ENCODE measurements at regions not wholly inside any gene's neighbourhood (a gene's known extent, or its start where the extent isn't known, plus 50 kb on each side); places are given as distances from the start of the nearest gene placed in this dataset.

DNA sequence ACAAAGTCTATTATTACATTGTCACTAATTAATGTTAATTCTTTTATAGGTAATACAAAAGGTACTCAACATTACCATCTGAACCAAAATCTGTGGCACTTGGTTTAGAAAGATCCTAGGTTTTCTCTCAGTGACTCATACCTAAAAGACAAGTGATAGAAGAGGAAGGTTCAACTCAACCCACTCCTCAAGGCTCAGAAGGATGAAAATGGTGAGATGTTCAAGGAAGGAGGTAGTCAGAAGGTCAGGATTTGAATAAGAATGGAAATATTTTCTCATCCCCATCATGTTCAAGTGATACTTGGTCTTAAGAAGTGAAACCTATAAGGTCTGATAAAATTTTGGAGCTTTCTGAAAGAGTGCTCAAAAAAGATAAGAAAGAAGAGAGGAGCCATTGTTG lies 86.4 kb upstream of the FBXO11 start:
- DNase-seq (ENCODE audit: extremely low read depth in 1 of 4, low spot score in 3 of 4) (no peak), FAIRE-seq (no peak), ATAC-seq (no peak)
- intact Hi-C loops (cut with micrococcal nuclease) = no loop called here
- TF ChIP-seq MXI1 (IDR thresholded peaks at IDR 0.05; ENCODE audit: low read depth, low read length) (no peak), MTA2 (IDR thresholded peaks at IDR 0.05; ENCODE audit: low read depth) (no peak)
- H3K36me3 ChIP-seq (ENCODE audit: control insufficient read depth, insufficient read depth, low read length) = no peaks in the 10 kb centered on the region
- POLR2A ChIA-PET = no interaction called here
- peaks cover 6 to 7% of the 10 kb centered on the region in 2 experiments; a peak in 3 of 5 replicates for H3K27me3 ChIP-seq (ENCODE audit: control insufficient read depth in 2 of 2, insufficient read depth in 2 of 2, low read length in 2 of 2)
- no peak overlapping the region for H3K9ac ChIP-seq (ENCODE audit: insufficient read depth in 1 of 2, low read depth in 2 of 2, low read length in 2 of 2)
- no TSS peak for BruUV-seq (replicated peaks)
- H3K27ac ChIP-seq (ENCODE audit: extremely low read depth, low read depth, low read length) = no peak overlapping the region
- H3K79me2 ChIP-seq (ENCODE audit: control insufficient read depth, insufficient read depth, low read length) = no peaks in the 10 kb centered on the region
- CTCF ChIA-PET (ENCODE audit: low intra/inter-chr PET ratio) = no interaction called here
- in situ Hi-C loops (cut with MboI) = no loop called here
- H2AFZ ChIP-seq (ENCODE audit: low read depth, low read length) = no peak overlapping the region
- no peak overlapping the region for H3K4me2 ChIP-seq (ENCODE audit: insufficient read depth, low read length)
- no peaks in the 10 kb centered on the region for H3K9me3 ChIP-seq (replicated peaks; ENCODE audit: control insufficient read depth, insufficient read depth, low read depth, low read length)
- H3K9me1 ChIP-seq (ENCODE audit: control insufficient read depth, insufficient read depth, low read length) = no peaks in the 10 kb centered on the region
- no peaks in the 10 kb centered on the region for H4K20me1 ChIP-seq (replicated peaks; ENCODE audit: control insufficient read depth, insufficient read depth, low read length)
- H3K4me1 ChIP-seq (replicated peaks in 1 of 2; ENCODE audit: control insufficient read depth in 2 of 2, insufficient read depth in 2 of 2, low read length in 2 of 2) = no peaks in the 10 kb centered on the region
- no peak overlapping the region for H3K4me3 ChIP-seq

DNA sequence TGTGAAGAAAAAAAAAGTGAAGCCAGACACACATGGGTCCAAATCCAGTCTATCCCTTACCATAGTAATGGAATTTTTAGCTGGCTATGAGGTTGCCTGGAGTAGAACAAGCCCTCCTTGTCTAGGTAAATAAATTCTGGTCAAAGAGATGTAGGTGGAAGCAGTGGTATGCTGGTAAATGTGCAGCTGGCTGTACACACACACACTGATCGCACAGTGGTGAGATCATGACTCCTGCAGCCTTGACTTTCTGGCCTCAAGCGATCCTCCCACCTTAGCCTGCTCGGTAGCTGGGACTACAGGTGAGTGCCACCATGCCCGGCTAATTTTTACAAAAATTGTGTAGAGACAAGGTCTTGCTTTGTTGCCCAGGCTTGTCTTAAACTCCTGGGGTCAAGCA lies 90.5 kb upstream of the FBXO11 start:
- H3K4me2 ChIP-seq (ENCODE audit: insufficient read depth, low read length) = no peak overlapping the region
- no peak overlapping the region for H3K4me3 ChIP-seq
- 1% methylated on average over 4 of the region's 4 CpGs for WGBS (ENCODE audit: insufficient coverage, low coverage, missing lambda C conversion rate)
- POLR2A ChIA-PET = no interaction called here
- no peak overlapping the region for H2AFZ ChIP-seq (ENCODE audit: low read depth, low read length)
- H3K9ac ChIP-seq (ENCODE audit: insufficient read depth in 1 of 2, low read depth in 2 of 2, low read length in 2 of 2) = no peak overlapping the region
- intact Hi-C loops (cut with micrococcal nuclease) (no loop called here), in situ Hi-C loops (cut with MboI) (no loop called here)
- no peak overlapping the region for H3K27ac ChIP-seq (ENCODE audit: extremely low read depth, low read depth, low read length)
- DNase-seq (ENCODE audit: extremely low read depth in 1 of 4, low spot score in 3 of 4) (no peak), ATAC-seq (no peak), FAIRE-seq (no peak)
- no peaks in the 10 kb centered on the region for H3K36me3 ChIP-seq (ENCODE audit: control insufficient read depth, insufficient read depth, low read length)
- no peaks in the 10 kb centered on the region for H3K9me3 ChIP-seq (replicated peaks; ENCODE audit: control insufficient read depth, insufficient read depth, low read depth, low read length)
- no peaks in the 10 kb centered on the region for H4K20me1 ChIP-seq (replicated peaks; ENCODE audit: control insufficient read depth, insufficient read depth, low read length)
- H3K27me3 ChIP-seq (ENCODE audit: control insufficient read depth in 2 of 2, insufficient read depth in 2 of 2, low read length in 2 of 2) = peaks cover 4 to 7% of the 10 kb centered on the region in 2 experiments; a peak in 3 of 5 replicates
- H3K9me1 ChIP-seq (ENCODE audit: control insufficient read depth, insufficient read depth, low read length) = no peaks in the 10 kb centered on the region
- CTCF ChIA-PET (ENCODE audit: low intra/inter-chr PET ratio) = no interaction called here
- no TSS peak for BruUV-seq (replicated peaks)
- no peaks in the 10 kb centered on the region for H3K79me2 ChIP-seq (ENCODE audit: control insufficient read depth, insufficient read depth, low read length)
- TF ChIP-seq ZBTB2 (IDR thresholded peaks at IDR 0.05) = no peak
- no peaks in the 10 kb centered on the region for H3K4me1 ChIP-seq (replicated peaks in 1 of 2; ENCODE audit: control insufficient read depth in 2 of 2, insufficient read depth in 2 of 2, low read length in 2 of 2)

All from K562 (cell line).